OCI-LY1 (cell line): ENCODE measurements at regions not wholly inside any gene's neighbourhood (a gene's known extent, or its start where the extent isn't known, plus 50 kb on each side); places are given as distances from the start of the nearest gene placed in this dataset.

ENCODE experiments used
- H2AFZ ChIP-seq: fragments of 200-600 bp; sonication (generic), shearing (Covaris generic); 2 replicates; pipeline ENCODE4 v1.6.0; 2014; ENCODE audit warnings: antibody characterized with exemption, mild to moderate bottlenecking, low read length
- H3F3A ChIP-seq: fragments of 200-600 bp; sonication (generic), shearing (Covaris generic); 2 replicates; pipeline ENCODE4 v1.6.0; 2014; ENCODE audit warnings: mild to moderate bottlenecking, antibody characterized with exemption, low read length, moderate library complexity; ENCODE audit not compliant: insufficient read depth
- H3K27ac ChIP-seq: fragments of 200-600 bp; sonication (generic); 2 replicates; pipeline ENCODE4 v1.5.1; 2014; ENCODE audit warnings: low read length, mixed run types, mild to moderate bottlenecking, low read depth; ENCODE audit not compliant: poor library complexity, severe bottlenecking
- H3K27me3 ChIP-seq: fragments of 200-600 bp; sonication (generic); 2 replicates; pipeline ENCODE4 v1.6.0; 2014; ENCODE audit warnings: antibody characterized with exemption, mild to moderate bottlenecking, low read length, moderate library complexity; ENCODE audit not compliant: insufficient read depth
- H3K36me3 ChIP-seq: fragments of 200-600 bp; sonication (generic); 2 replicates; pipeline ENCODE4 v1.6.1; 2014; ENCODE audit warnings: mild to moderate bottlenecking, antibody characterized with exemption, low read length, moderate library complexity, mixed read lengths; ENCODE audit not compliant: insufficient read depth
- H3K4me1 ChIP-seq: fragments of 200-600 bp; sonication (generic); 2 replicates; pipeline ENCODE4 v1.5.1; 2014; ENCODE audit warnings: mild to moderate bottlenecking, low read length, moderate library complexity; ENCODE audit not compliant: insufficient read depth, severe bottlenecking
- H3K4me2 ChIP-seq: fragments of 200-600 bp; sonication (generic), shearing (Covaris generic); 2 replicates; pipeline ENCODE4 v1.6.1; 2014; ENCODE audit warnings: low read length
- H3K4me3 ChIP-seq: fragments of 200-600 bp; sonication (generic); 2 replicates; pipeline ENCODE4 v1.5.1; 2014; ENCODE audit warnings: low read length, low read depth, mild to moderate bottlenecking, mixed read lengths; ENCODE audit not compliant: poor library complexity, severe bottlenecking
- H3K79me2 ChIP-seq: fragments of 200-600 bp; shearing (Covaris generic); 2 replicates; pipeline ENCODE4 v1.6.1; 2016; ENCODE audit warnings: mixed run types, low read length, mixed read lengths; ENCODE audit not compliant: insufficient read depth
- H3K9ac ChIP-seq: fragments of 200-600 bp; sonication (generic), shearing (Covaris generic); 2 replicates; pipeline ENCODE4 v1.6.1; 2014; ENCODE audit warnings: mild to moderate bottlenecking, low read length, mixed read lengths
- H3K9me2 ChIP-seq: fragments of 200-600 bp; sonication (generic), shearing (Covaris generic); 2 replicates; pipeline ENCODE4 v1.6.1; 2014; ENCODE audit warnings: low read depth, mild to moderate bottlenecking, low read length, mixed read lengths
- H3K9me3 ChIP-seq: fragments of 200-600 bp; shearing (Covaris generic); 2 replicates; pipeline ENCODE4 v1.6.1; 2014; ENCODE audit warnings: low read length, mixed read lengths
- H4K20me1 ChIP-seq: fragments of 200-600 bp; sonication (generic), shearing (Covaris generic); 2 replicates; pipeline ENCODE4 v1.6.0; 2016; ENCODE audit warnings: mild to moderate bottlenecking, low read length; ENCODE audit not compliant: insufficient read depth
- CTCF ChIP-seq: fragments of 200-600 bp; sonication (generic), shearing (Covaris generic); IDR thresholded peaks from 2 replicates; pipeline ENCODE4 v1.5.1; 2017; ENCODE audit warnings: mild to moderate bottlenecking, antibody characterized with exemption, low read length, moderate library complexity, mixed read lengths
- EZH2 ChIP-seq: fragments of 200-600 bp; sonication (generic), shearing (Covaris generic); IDR thresholded peaks from 2 replicates; pipeline ENCODE4 v1.8.0; 2017; ENCODE audit warnings: borderline replicate concordance, mixed run types, mild to moderate bottlenecking, antibody characterized with exemption, low read length, moderate library complexity, mixed read lengths

GRCh38 chr7:42527004-42527403 lies 290.0 kb upstream of the GLI3 start:
- Histone ChIP-seq H3K27ac (no peak overlapping the region), H3K27me3 (no peaks in the 10 kb centered on the region), H3K4me3 (no peak overlapping the region), H2AFZ (no peak overlapping the region), H3K9me3 (no peaks in the 10 kb centered on the region), H3K79me2 (no peaks in the 10 kb centered on the region), H3K4me1 (no peaks in the 10 kb centered on the region), H3K36me3 (no peaks in the 10 kb centered on the region), H3K9ac (no peak overlapping the region), H4K20me1 (no peaks in the 10 kb centered on the region), H3F3A (no peaks in the 10 kb centered on the region), H3K9me2 (no peaks in the 10 kb centered on the region), H3K4me2 (no peak overlapping the region)
- TF ChIP-seq CTCF (no peak), EZH2 (no peak)

GRCh38 chr7:42522227-42522991 lies 285.4 kb upstream of the GLI3 start:
- no peaks in the 10 kb centered on the region for H3K9me3 ChIP-seq

GRCh38 chr7:42511027-42511426 lies 274.0 kb upstream of the GLI3 start:
- Histone ChIP-seq H3K4me3 (no peak overlapping the region), H3K27me3 (no peaks in the 10 kb centered on the region), H3K9me3 (no peaks in the 10 kb centered on the region), H3K79me2 (no peaks in the 10 kb centered on the region), H3K27ac (no peak overlapping the region), H3K9me2 (no peaks in the 10 kb centered on the region), H3K36me3 (no peaks in the 10 kb centered on the region), H3K4me2 (no peak overlapping the region), H2AFZ (no peak overlapping the region), H3K4me1 (no peaks in the 10 kb centered on the region), H3K9ac (no peak overlapping the region), H4K20me1 (no peaks in the 10 kb centered on the region), H3F3A (no peaks in the 10 kb centered on the region)
- no peak for TF ChIP-seq CTCF
- no peak for TF ChIP-seq EZH2

More at GRCh38 chr7:42522227-42522991, 285.4 kb upstream of the GLI3 start:
- Histone ChIP-seq H3K27ac (no peak overlapping the region), H3K4me3 (no peak overlapping the region), H3K9me2 (no peaks in the 10 kb centered on the region), H3K4me1 (no peaks in the 10 kb centered on the region), H3K36me3 (no peaks in the 10 kb centered on the region), H3K4me2 (no peak overlapping the region), H3K9ac (no peak overlapping the region), H4K20me1 (no peaks in the 10 kb centered on the region), H3K27me3 (no peaks in the 10 kb centered on the region), H3F3A (no peaks in the 10 kb centered on the region), H3K79me2 (no peaks in the 10 kb centered on the region), H2AFZ (no peak overlapping the region)
- TF ChIP-seq CTCF: no peak
- TF ChIP-seq EZH2: no peak
